WTC11 (cell line): ENCODE measurements at regions not wholly inside any gene's neighbourhood (a gene's known extent, or its start where the extent isn't known, plus 50 kb on each side); places are given as distances from the start of the nearest gene placed in this dataset.

Source experiments
- ATAC-seq: fragments of 200-7000 bp; cut with Tn5 transposase; 2 replicates; pipeline ENCODE4 v1.10.0; 2021; ENCODE audit warnings: mild to moderate bottlenecking, moderate library complexity
- CTCF ChIA-PET: fragments of 300-600 bp; sonication (Branson Sonifier 250); formaldehyde crosslinking; loops from one replicate; lab custom pipeline; 2021; ENCODE audit warnings: antibody characterized with exemption; lab: Charles Lee
- POLR2A ChIA-PET: fragments of 350-600 bp; sonication (Branson Sonifier 250); formaldehyde crosslinking; loops from one replicate; lab custom pipeline; 2021; ENCODE audit warnings: antibody characterized with exemption; lab: Charles Lee
- DNase-seq: peaks from one replicate; pipeline ENCODE4 v3.0.0; 2021; ENCODE audit warnings: low spot score
- H3K27ac Mint-ChIP-seq: 2 replicates; pipeline ENCODE4 v1.8.0; 2021; ENCODE audit warnings: mixed read lengths
- H3K27me3 Mint-ChIP-seq: 2 replicates; pipeline ENCODE4 v1.8.0; 2021; ENCODE audit warnings: low read depth, mild to moderate bottlenecking, moderate library complexity, mixed read lengths
- H3K36me3 Mint-ChIP-seq: 2 replicates; pipeline ENCODE4 v1.8.0; 2021; ENCODE audit warnings: mixed read lengths
- H3K4me1 Mint-ChIP-seq: 2 replicates; pipeline ENCODE4 v1.8.0; 2022; ENCODE audit warnings: mixed read lengths
- H3K4me3 Mint-ChIP-seq: 2 replicates; pipeline ENCODE4 v1.8.0; 2021; ENCODE audit warnings: mild to moderate bottlenecking, moderate library complexity, mixed read lengths
- H3K9me3 Mint-ChIP-seq: 2 replicates; pipeline ENCODE4 v1.8.0; 2021; ENCODE audit warnings: mixed read lengths
- ATF3 ChIP-seq: sonication (generic); formaldehyde crosslinking; conservative IDR thresholded peaks from 2 replicates; pipeline ENCODE4 v1.8.1; 2022; ENCODE audit warnings: mild to moderate bottlenecking, missing genetic modification reagents
- CDX4 ChIP-seq: fragments of 250-450 bp; sonication (Bioruptor Pico); IDR thresholded peaks from 2 replicates; pipeline ENCODE4 v1.9.0; 2021; ENCODE audit warnings: moderate library complexity, mild to moderate bottlenecking, inconsistent platforms, borderline replicate concordance
- EMX1 ChIP-seq: fragments of 250-450 bp; sonication (Bioruptor Pico); IDR thresholded peaks from 2 replicates; pipeline ENCODE4 v1.8.0; 2021; ENCODE audit warnings: mild to moderate bottlenecking
- ESRRA ChIP-seq: sonication (generic); formaldehyde crosslinking; IDR thresholded peaks from 2 replicates; pipeline ENCODE4 v1.8.1; 2022; ENCODE audit warnings: mild to moderate bottlenecking, missing genetic modification reagents, borderline replicate concordance
- FOXJ3 ChIP-seq: sonication (generic); formaldehyde crosslinking; IDR thresholded peaks from 2 replicates; pipeline ENCODE4 v1.9.0; 2021; ENCODE audit warnings: missing genetic modification reagents, mild to moderate bottlenecking, borderline replicate concordance
- GABPB1 ChIP-seq: sonication (generic); formaldehyde crosslinking; IDR thresholded peaks from 2 replicates; pipeline ENCODE4 v1.8.1; 2023; ENCODE audit warnings: mild to moderate bottlenecking, missing genetic modification reagents
- HMGA2 ChIP-seq: fragments of 250-450 bp; sonication (Bioruptor Pico); IDR thresholded peaks from 2 replicates; pipeline ENCODE4 v1.4.0; 2021; ENCODE audit warnings: mild to moderate bottlenecking, moderate library complexity
- IRF1 ChIP-seq: sonication (generic); formaldehyde crosslinking; IDR thresholded peaks from 2 replicates; pipeline ENCODE4 v1.8.0; 2023; ENCODE audit warnings: missing genetic modification reagents
- MAX ChIP-seq: sonication (generic); formaldehyde crosslinking; IDR thresholded peaks from 2 replicates; pipeline ENCODE4 v1.8.0; 2022; ENCODE audit warnings: mild to moderate bottlenecking, missing genetic modification reagents
- MXD4 ChIP-seq: fragments of 250-450 bp; sonication (Bioruptor Pico); IDR thresholded peaks from 2 replicates; pipeline ENCODE4 v1.8.0; 2021; ENCODE audit warnings: mild to moderate bottlenecking, moderate library complexity, borderline replicate concordance
- NR1H2 ChIP-seq: sonication (generic); formaldehyde crosslinking; IDR thresholded peaks from 2 replicates; pipeline ENCODE4 v1.9.0; 2021; ENCODE audit warnings: mild to moderate bottlenecking, moderate library complexity, missing genetic modification reagents
- PREB ChIP-seq: sonication (generic); formaldehyde crosslinking; IDR thresholded peaks from 2 replicates; pipeline ENCODE4 v1.8.1; 2022; ENCODE audit warnings: mild to moderate bottlenecking, missing genetic modification reagents, moderate library complexity, borderline replicate concordance
- SP1 ChIP-seq: sonication (generic); formaldehyde crosslinking; conservative IDR thresholded peaks from 2 replicates; pipeline ENCODE4 v1.8.1; 2022; ENCODE audit warnings: missing genetic modification reagents
- TCF7 ChIP-seq: sonication (generic); formaldehyde crosslinking; IDR thresholded peaks from 2 replicates; pipeline ENCODE4 v1.8.0; 2022; ENCODE audit warnings: mild to moderate bottlenecking, low read depth, missing genetic modification reagents, moderate library complexity
- TP53 ChIP-seq: sonication (generic); formaldehyde crosslinking; IDR thresholded peaks from 2 replicates; pipeline ENCODE4 v1.8.1; 2023; ENCODE audit warnings: mild to moderate bottlenecking, missing genetic modification reagents
- ZBTB21 ChIP-seq: sonication (generic); formaldehyde crosslinking; IDR thresholded peaks from 2 replicates; pipeline ENCODE4 v1.8.1; 2023; ENCODE audit warnings: mild to moderate bottlenecking, missing genetic modification reagents, borderline replicate concordance
- ZNF416 ChIP-seq: fragments of 250-450 bp; sonication (Bioruptor Pico); IDR thresholded peaks from 2 replicates; pipeline ENCODE4 v1.9.0; 2021; ENCODE audit warnings: mild to moderate bottlenecking, inconsistent platforms
- ZNF425 ChIP-seq: fragments of 250-450 bp; sonication (Bioruptor Pico); conservative IDR thresholded peaks from 2 replicates; pipeline ENCODE4 v1.9.0; 2021; ENCODE audit warnings: mild to moderate bottlenecking
- ZSCAN18 ChIP-seq: fragments of 250-450 bp; sonication (Bioruptor Pico); IDR thresholded peaks from 2 replicates; pipeline ENCODE4 v2.1.2; 2022; ENCODE audit warnings: mild to moderate bottlenecking, moderate library complexity

GRCh38 chr7:85294176-85294575 lies 107.3 kb upstream of the SEMA3D start (continued):
- no peak for TF ChIP-seq ZNF425 (CRISPR knock-in tag)
- TF ChIP-seq GABPB1 (CRISPR knock-in tag): no peak
- TF ChIP-seq CDX4 (CRISPR knock-in tag): no peak

GRCh38 chr7:85292908-85293576 lies 106.2 kb upstream of the SEMA3D start:
- POLR2A ChIA-PET: interaction anchor here (0.7 kb wide), 1 partner anchor 1444 kb away, joined by 3 read pairs; no protein-coding TSS in a partner anchor
- peaks cover 4% of the 10 kb centered on the region; the same call in 1 of the 2 replicates for H3K36me3 Mint-ChIP-seq
- H3K27me3 Mint-ChIP-seq: no peaks in the 10 kb centered on the region
- H3K27ac Mint-ChIP-seq: no peak overlapping the region
- peaks cover 31% of the 10 kb centered on the region for H3K4me1 Mint-ChIP-seq
- CTCF ChIA-PET: no interaction called here
- TF ChIP-seq MXD4 (CRISPR knock-in tag) (no peak), SP1 (CRISPR knock-in tag) (no peak), ZNF416 (CRISPR knock-in tag) (no peak), ZBTB21 (no peak), NR1H2 (CRISPR knock-in tag) (no peak), IRF1 (CRISPR knock-in tag) (no peak), ATF3 (CRISPR knock-in tag) (no peak)
- DNase-seq: no peak
- H3K9me3 Mint-ChIP-seq: peaks cover 8% of the 10 kb centered on the region
- no peak for ATAC-seq
- H3K4me3 Mint-ChIP-seq: no peak overlapping the region

GRCh38 chr7:85290269-85290668 lies 103.4 kb upstream of the SEMA3D start:
- Mint-ChIP-seq H3K9me3 (peaks cover 8% of the 10 kb centered on the region), H3K36me3 (peaks cover 4% of the 10 kb centered on the region; the same call in 1 of the 2 replicates), H3K4me1 (peaks cover 42% of the 10 kb centered on the region), H3K4me3 (peak overlapping the region; percentile 2; the same call in 1 of the 2 replicates), H3K27ac (peak overlapping the region; percentile 58), H3K27me3 (no peaks in the 10 kb centered on the region)
- ChIA-PET CTCF (no interaction called here), POLR2A (no interaction called here)
- DNase-seq: no peak
- TF ChIP-seq ESRRA (no peak), PREB (CRISPR knock-in tag) (no peak), HMGA2 (CRISPR knock-in tag) (no peak), MAX (CRISPR knock-in tag) (no peak), ZNF425 (CRISPR knock-in tag) (no peak), TP53 (CRISPR knock-in tag) (no peak), ZSCAN18 (CRISPR knock-in tag) (no peak), EMX1 (CRISPR knock-in tag) (no peak), FOXJ3 (CRISPR knock-in tag) (no peak), IRF1 (CRISPR knock-in tag) (no peak), TCF7 (CRISPR knock-in tag) (no peak)
- ATAC-seq: no peak
